ENCODE measurements at regions not wholly inside any gene's neighbourhood (a gene's known extent, or its start where the extent isn't known, plus 50 kb on each side); places are given as distances from the start of the nearest gene placed in this dataset.

GRCh38 chr3:182388506-182388905 is 404.8 kb upstream of the ATP11B start:
- no peaks in the 10 kb centered on the region for H3K36me3 ChIP-seq
- intact Hi-C loops (cut with DNase I; ENCODE audit: low total_unique reads): no loop called here

DNA sequence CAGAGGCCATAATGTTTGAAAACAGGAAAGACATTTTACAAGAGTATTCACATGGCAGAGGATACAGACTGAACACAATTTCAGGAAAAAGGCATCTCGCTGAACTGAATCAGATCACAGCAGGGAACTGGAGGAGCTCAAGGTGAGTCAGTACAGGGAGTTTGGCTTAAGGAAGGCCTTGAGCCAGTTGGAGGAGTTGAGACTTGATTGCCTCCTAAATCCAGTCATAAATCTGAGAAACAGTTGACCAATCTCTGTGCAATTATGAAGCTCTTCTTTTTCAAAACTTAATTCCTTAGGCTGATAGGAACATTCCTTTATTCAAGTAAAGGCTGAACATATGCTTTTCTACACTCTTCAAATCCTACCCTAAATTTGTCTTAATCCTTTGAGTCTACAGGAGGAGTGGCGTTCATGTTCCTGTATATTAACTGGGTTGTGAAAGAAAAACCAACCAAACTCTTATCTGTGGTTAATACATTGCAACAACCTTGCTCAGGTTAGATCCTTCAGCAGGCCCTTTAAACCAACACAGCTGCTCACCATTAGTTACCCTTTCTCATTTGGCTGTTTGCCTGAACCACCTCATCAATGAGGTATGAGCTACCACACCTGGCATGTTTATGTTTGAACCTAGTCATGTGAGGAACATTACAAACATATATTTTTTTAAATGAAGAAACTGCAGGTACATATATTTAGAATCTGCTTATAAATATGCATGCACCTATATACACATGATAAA is 404.1 kb upstream of the ATP11B start:
- Histone ChIP-seq H3K9me3 (no peaks in the 10 kb centered on the region), H3K4me3 (no peak overlapping the region), H3K27ac (no peak overlapping the region), H3K4me1 (no peaks in the 10 kb centered on the region), H3K36me3 (no peaks in the 10 kb centered on the region), H3K27me3 (no peaks in the 10 kb centered on the region)
- intact Hi-C loops (cut with DNase I; ENCODE audit: low total_unique reads): no loop called here
- DNase-seq: no peak
- TF ChIP-seq POLR2A (IDR thresholded peaks at IDR 0.05): no peak
- TF ChIP-seq, protein P1, sequence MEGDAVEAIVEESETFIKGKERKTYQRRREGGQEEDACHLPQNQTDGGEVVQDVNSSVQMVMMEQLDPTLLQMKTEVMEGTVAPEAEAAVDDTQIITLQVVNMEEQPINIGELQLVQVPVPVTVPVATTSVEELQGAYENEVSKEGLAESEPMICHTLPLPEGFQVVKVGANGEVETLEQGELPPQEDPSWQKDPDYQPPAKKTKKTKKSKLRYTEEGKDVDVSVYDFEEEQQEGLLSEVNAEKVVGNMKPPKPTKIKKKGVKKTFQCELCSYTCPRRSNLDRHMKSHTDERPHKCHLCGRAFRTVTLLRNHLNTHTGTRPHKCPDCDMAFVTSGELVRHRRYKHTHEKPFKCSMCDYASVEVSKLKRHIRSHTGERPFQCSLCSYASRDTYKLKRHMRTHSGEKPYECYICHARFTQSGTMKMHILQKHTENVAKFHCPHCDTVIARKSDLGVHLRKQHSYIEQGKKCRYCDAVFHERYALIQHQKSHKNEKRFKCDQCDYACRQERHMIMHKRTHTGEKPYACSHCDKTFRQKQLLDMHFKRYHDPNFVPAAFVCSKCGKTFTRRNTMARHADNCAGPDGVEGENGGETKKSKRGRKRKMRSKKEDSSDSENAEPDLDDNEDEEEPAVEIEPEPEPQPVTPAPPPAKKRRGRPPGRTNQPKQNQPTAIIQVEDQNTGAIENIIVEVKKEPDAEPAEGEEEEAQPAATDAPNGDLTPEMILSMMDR (IDR thresholded peaks at IDR 0.05): no peak

More at GRCh38 chr3:182388506-182388905, 404.8 kb upstream of the ATP11B start:
- H3K4me3 ChIP-seq: no peak overlapping the region
- no peaks in the 10 kb centered on the region for H3K27me3 ChIP-seq
- TF ChIP-seq POLR2A (IDR thresholded peaks at IDR 0.05): no peak
- TF ChIP-seq, protein P1 (IDR thresholded peaks at IDR 0.05): no peak
- H3K9me3 ChIP-seq: no peaks in the 10 kb centered on the region
- H3K4me1 ChIP-seq: no peaks in the 10 kb centered on the region
- H3K27ac ChIP-seq: no peak overlapping the region
- DNase-seq: no peak

GRCh38 chr3:182390421-182390820 is 402.9 kb upstream of the ATP11B start:
- DNase-seq: no peak
- no peaks in the 10 kb centered on the region for H3K4me1 ChIP-seq
- no peaks in the 10 kb centered on the region for H3K27me3 ChIP-seq
- no peaks in the 10 kb centered on the region for H3K9me3 ChIP-seq
- intact Hi-C loops (cut with DNase I; ENCODE audit: low total_unique reads): no loop called here
- H3K36me3 ChIP-seq: no peaks in the 10 kb centered on the region
- no peak overlapping the region for H3K4me3 ChIP-seq
- H3K27ac ChIP-seq: no peak overlapping the region
- no peak for TF ChIP-seq POLR2A (IDR thresholded peaks at IDR 0.05)
- TF ChIP-seq, protein P1 (IDR thresholded peaks at IDR 0.05): no peak

DNA sequence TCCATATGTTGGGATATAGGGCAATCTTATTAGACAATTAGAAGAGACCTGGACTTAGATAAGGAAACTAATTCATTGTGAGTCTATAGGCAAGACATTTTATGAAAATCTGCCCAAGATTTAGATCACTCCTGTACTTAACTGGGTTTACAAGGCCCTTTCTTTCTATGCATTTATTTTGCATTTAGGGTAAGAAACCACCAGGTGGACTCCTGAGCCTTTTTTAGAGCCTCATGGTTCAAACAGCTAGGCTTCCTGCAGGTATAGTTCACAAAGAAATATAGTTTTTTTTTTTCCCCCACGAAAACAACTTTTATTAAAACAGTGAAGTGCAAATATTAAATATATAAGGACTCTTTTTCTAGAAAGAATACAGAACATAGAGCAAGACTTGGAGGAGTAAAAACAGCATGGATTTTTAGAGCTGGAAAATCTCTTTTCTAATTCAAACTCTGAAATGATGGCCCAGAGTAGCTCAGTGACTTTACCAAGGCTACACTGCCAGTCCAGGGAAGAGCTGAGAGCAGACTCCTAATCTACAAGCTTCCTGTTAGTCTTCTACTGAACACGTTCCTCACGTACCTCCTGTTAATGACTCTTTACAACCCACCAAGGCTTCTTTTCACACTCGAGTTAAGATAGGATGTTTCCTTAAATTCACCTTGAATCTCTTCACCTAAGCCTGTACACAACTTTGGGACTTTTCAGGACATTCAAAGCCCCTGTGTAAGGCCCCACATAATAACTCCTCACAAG is 400.9 kb upstream of the ATP11B start:
- Histone ChIP-seq H3K36me3 (no peaks in the 10 kb centered on the region), H3K27me3 (no peaks in the 10 kb centered on the region), H3K4me1 (no peaks in the 10 kb centered on the region), H3K27ac (no peak overlapping the region), H3K4me3 (no peak overlapping the region), H3K9me3 (no peaks in the 10 kb centered on the region)
- intact Hi-C loops (cut with DNase I; ENCODE audit: low total_unique reads): no loop called here
- TF ChIP-seq, protein P1 (IDR thresholded peaks at IDR 0.05): no peak
- TF ChIP-seq POLR2A (IDR thresholded peaks at IDR 0.05): no peak
- DNase-seq: no peak

DNA sequence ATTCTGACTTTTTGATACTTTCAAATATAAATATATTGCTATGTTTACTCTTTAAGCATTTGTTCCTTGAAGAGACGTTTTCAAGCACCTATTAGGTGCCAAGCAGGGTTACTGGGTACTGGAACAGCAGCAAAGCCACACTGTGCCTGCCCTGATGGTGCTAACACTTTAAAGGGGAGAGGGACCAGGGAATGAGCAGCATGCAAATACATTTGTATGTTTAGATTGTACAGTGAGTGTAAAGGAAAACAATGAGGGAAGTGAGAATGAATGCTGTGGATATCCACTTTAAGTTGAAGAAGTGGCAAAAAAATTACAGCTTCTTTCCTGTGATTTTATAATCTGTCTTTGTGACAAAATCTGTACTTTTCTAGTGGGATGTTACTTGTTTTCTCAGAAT is 400.2 kb upstream of the ATP11B start:
- no peak overlapping the region for H3K27ac ChIP-seq
- H3K27me3 ChIP-seq: no peaks in the 10 kb centered on the region
- H3K36me3 ChIP-seq: no peaks in the 10 kb centered on the region
- no peak for TF ChIP-seq POLR2A (IDR thresholded peaks at IDR 0.05)
- TF ChIP-seq, protein P1 (IDR thresholded peaks at IDR 0.05): no peak
- no peak for DNase-seq
- H3K4me3 ChIP-seq: no peak overlapping the region
- intact Hi-C loops (cut with DNase I; ENCODE audit: low total_unique reads): no loop called here
- no peaks in the 10 kb centered on the region for H3K4me1 ChIP-seq
- H3K9me3 ChIP-seq: no peaks in the 10 kb centered on the region

Data from uterus (tissue), 3 donors.